HG02588 (cell line): ENCODE measurements at regions not wholly inside any gene's neighbourhood (a gene's known extent, or its start where the extent isn't known, plus 50 kb on each side); places are given as distances from the start of the nearest gene placed in this dataset.
"Not testable (repeated sequence)": the region's sequence is repeated elsewhere in the genome, so short reads cannot be mapped to it uniquely, and the experiment has no call there.

Experiments
- ATAC-seq: cut with Tn5 transposase; IDR thresholded peaks from one replicate; pipeline ENCODE4 v1.9.1; 2021; ENCODE audit warnings: mild to moderate bottlenecking, moderate library complexity; ENCODE audit not compliant: unreplicated experiment

DNA sequence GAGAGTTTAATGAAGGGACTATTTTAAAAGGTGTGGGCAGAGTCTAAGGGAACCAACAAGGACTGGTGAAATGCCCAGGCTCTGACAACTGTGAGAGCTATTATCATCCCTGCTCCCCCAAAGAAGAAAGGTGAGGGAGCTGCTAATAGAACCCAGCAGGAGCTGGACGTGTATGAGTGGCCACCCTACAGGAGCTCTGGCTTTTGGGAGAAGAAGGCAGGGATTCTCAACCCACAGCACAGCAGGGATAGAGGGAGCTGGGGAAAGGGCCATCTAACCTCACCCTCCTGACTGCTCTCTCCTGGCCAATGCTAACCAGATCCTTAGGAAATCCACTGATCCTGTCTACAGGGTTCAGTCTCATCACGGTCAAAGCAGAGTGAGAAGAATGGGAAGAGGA is 57.1 kb downstream of the GRIN2B start:
- ATAC-seq = no peak

DNA sequence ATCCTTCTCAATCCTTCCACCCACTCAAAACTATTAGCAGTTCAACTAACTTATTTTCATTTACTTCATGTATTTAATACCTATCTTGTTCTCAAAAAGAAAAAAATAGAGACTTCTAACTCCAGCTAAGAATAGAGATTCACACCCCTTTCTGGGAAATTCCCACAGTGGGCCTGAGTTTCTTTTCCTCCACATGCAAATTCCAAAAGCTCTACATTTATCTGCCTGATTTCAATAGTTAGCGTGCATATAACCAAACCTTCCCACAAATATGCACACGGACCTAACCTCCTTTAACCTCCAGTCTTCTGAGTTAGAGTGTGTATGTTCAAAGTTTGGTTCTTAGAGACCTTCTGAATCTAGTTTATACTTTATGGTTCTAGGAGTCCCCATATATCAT is 62.5 kb downstream of the GRIN2B start:
- no peak for ATAC-seq

DNA sequence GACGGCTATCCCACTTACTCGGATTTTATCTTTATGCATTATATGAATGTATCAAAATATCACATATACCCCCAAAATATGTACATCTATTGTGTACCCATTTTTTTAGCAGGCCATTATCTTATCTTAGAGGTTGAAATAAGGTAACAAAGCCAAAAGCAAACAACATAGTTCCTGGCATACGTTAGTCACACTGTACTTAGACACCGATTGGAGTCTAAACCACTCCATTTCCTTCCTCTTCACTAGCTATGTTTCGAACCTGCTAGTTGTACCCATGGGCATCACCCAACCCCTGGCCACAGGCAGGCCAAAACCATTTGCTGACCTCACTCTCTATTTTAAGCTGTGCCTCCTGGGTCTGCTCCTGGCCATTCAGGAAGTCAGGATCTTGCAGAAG is 66.3 kb downstream of the GRIN2B start:
- ATAC-seq = no peak

DNA sequence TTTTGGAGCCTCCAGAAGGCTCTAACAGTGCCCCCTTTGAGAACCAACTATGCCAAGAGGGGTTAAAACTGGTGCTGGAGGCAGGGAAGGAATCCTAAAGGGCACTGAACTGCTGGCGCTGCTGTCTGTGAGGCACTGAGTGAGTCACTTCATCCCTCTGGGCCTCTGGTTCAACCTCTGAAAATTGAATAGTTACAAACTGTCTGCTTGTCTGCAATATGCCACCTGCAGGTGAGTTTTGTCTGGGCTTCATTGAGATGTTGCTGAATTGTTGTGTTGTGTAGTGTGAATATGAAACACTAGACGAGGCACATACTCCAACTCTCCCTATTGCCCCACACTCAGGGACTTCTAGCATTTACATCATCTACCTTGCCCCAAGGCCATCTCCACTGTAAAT is 68.0 kb downstream of the GRIN2B start:
- ATAC-seq = no peak

DNA sequence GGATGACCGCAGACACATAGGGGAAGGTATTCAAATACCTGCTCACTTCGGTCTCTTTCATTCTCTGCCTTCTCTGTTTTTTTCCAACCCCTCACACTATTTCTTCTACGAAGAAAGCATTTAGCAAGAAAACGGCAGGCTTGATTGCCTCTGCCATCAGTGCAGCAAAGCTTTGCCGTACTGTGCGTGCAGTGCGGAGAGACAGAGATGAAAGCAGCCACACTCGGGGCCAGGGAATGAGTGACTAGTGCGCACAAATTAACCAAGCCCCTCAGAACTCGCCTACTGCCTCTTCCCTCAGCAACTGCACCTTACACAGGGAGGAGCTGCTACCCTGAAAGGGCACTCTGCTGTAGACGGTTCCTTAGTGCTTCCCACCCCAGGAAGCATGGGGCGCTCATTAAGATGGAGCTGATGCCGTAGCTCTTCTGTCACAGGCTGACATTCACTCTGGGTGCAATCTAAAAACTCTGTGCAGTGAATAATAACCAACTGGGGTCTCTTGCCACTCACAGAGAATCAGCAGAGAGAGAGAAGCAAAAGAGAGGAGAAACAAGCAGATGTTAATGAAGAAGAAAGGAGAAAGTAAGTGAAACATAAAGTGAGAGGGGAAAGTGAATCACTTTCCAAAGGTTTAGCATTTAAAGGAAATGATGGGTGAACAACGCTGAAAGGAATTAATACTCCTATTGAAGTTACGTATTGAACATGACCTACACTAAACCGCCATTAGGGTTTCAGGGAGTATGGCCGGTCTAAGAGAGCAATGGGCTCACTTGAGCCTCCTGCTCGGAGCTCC is 69.4 kb downstream of the GRIN2B start:
- ATAC-seq = no peak

DNA sequence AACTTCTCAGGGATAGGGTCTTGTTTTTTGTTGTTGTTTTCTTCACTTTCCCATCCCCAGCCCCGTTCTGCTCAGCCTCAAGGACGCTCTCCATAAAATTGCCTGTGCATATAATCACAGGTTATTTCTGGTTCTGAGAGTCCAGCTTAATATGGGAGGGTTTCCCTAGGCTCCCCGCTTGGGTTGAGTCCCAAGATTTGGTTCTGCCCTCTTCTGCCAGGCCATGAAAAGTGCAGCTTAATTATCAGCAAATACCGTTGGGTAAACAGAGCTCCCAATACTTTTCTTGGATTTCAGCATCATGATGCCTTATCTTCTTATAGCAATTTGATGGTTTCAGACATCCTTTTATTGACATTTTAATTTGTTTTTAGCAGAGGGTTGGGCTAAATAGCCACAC is 75.6 kb downstream of the GRIN2B start:
- no peak for ATAC-seq

DNA sequence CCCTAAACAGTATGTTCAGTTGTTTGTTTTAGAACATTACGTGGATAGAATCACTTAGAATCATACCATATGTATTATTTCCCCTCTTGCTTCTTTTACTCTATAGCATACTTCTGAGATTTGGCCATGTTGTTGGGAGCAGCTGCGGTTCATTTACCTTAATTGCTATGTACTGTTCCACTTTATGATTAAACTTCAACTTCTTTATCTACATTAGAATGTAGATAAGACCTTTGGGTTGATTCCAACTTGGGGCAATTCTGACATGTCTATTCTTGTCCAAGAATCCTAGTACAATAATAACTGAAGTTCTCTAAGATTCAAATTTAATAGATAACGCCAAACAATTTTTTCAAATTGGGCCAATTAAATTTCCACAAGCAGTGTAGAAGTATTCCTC is 80.7 kb downstream of the GRIN2B start:
- no peak for ATAC-seq

DNA sequence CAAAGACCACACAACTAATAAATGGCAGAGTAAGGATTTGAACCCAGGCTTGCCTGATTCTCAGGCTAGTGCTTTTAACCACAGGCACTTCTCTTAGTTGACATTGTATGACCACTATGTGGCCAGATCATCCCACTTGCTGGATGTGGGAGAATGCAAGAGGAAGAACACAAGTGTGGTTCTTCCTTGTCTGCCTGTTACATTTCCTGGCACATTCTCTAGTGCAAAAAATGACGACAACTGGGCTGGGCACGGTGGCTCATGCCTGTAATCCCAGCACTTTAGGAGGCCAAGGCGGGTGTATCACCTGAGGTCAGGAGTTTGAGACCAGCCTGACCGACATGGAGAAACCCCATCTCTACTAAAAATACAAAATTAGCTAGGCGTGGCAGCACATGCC is 83.0 kb downstream of the GRIN2B start:
- ATAC-seq = not testable (repeated sequence)

DNA sequence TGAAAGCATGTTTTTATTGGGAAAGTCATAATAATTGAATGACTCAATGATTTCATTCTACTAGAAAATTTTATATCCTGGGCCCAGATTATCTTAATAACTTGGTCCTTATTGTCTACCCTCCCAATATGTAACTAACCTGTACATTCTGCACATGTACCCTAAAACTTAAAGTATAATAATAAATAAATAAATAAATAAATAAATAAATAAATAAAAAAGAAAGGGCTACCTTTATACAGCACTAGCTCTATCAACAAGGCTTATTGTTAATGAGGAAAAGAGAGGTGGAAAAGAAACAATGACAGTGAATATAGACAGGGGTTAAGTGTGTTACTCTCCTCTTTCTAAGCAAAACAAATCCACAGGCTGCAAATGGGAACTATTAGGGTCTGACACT is 83.6 kb downstream of the GRIN2B start:
- ATAC-seq = no peak

DNA sequence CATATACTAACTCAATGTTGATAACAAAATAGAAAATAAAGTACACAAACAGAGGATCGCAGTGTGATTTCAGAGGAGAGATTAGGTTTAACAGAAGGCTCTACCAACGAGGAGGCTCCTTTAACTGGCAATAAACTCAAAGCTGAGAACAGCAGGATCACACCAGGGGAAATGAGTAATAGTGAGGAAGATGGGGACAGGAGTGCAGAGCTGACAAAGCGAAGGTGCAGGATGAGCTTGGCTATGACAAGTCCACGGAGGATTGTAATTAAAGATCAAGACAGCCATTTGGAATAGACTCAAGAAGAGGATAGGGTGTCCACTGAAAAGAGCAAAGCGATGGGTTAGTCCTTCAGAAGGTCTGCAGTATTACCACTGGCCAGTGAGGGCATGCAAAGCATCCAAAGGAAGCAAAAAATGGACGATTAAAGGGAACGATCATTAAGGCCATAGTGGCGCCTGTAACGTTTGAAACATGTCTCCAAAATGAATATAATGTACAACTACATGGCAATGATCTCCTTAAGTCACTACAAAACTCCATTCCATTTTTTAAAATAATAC is 85.3 kb downstream of the GRIN2B start:
- no peak for ATAC-seq

DNA sequence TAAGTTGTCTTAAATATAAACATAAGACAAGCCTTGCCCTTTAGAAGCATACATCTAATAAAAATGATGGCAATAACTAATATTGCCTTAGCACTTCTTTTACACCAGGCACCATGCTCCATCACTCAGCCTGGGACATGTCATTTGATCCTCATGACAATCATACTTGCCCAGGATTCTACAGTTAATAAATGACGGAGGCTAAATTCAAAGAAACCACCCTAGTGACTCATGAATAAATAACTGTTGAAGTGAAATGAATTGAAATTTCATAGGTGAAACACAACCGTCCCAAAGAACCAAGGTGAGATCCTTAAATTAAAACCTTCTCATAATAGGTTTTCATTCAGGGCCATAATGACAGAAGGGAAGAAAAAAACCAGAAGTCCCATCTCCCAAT is 89.5 kb downstream of the GRIN2B start:
- ATAC-seq = no peak

DNA sequence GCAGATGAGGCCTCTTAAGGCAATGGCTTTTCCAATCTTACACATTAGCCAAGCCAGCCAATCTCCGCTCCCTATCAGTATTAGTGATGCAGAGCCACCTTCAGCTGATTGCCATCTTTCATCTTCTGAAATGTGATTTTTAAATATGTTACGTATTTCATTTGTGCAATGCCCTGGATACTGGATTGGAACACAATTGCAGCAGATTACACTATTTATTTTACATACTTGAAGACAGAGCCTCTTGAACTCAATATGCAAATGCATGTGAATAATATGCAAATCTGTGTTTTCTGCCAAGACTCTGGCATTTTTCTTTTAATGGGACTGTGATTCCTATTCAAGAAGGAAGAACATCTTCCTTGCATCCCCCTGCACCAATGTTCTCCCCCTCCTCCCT is 90.5 kb downstream of the GRIN2B start:
- no peak for ATAC-seq

DNA sequence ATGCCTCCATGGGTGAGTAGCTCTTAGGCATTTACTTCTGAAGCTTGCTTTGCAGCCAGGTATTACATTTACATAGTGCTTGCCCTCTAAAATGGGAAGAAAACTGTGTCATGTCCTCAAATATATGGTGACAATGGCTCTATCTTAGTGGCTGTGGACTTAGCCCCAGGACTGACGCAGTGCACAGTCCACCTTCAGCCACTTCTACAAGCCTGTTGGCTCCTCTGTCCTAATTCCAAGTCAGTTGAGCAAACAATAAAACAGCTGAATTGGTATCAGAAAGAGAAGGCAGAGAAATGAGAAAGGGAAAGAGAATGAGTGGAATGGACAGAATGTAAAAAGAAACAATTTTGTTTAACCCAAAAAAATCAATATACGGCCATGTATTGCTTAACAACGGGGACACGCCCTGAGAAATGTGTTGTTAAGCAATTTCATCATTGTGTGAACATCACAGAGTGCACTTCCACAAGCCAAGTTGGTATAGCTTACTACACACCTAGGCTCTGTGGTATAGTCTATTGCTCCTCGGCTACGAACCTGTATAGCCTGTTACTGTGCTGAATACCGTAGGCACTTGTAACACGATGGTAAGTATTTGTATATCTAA is 93.5 kb downstream of the GRIN2B start:
- no peak for ATAC-seq

DNA sequence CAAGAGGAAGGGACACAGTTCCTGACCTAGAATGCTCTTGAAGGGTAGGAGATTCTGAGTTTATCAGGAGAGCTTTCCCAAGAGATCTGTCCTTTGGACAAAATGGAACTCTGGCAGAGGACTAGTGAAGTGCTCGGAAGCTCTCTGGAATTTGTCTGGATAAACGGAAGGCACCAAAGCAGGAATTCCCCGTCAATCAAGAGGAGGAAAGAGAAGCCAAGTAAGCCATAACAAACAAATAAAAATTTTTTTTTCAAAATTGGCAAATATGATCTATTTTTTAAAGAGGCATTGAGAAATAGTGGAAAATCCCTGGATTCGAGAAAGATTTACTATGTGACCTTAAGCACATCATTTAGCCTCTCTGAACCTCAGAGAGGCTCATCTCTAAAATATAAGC is 99.2 kb downstream of the GRIN2B start:
- ATAC-seq = no peak

DNA sequence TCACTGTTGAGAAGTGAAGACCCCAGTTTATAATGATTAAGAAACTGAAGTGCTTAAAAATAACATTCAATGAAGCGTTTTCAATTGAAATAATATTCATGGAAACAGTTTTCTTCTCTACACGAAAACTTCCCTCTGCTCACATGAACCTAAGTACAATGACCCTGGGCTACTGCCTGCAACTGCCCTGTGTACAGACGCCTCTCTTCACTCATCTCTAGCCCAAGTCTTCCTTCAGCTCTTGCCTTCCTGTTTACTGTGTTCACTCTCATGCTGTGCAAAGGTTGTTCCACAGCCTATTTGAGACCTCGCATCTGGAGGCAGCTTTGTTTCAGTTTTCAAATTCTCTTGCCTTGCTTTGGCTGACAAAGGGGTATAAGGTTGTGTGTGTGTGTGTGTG is 100.8 kb downstream of the GRIN2B start:
- ATAC-seq = no peak

DNA sequence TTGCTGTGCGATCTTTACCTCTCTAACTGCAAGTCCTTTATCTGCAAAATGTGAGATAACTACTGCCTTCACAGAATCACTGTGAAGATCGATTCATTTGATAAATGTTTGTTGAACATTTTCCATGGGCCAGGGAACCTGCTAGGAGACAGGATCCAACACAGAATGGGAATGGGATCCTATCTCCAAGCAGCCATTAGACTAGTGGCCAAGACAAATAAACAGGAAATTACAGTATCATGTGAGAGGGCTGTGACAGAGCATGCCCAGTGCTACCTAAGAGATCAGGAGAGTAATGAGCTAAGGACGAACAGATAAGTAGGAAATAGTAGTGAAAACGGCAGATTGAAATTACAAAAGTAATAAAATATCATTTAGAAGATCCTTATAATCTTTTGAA is 105.7 kb downstream of the GRIN2B start:
- no peak for ATAC-seq

DNA sequence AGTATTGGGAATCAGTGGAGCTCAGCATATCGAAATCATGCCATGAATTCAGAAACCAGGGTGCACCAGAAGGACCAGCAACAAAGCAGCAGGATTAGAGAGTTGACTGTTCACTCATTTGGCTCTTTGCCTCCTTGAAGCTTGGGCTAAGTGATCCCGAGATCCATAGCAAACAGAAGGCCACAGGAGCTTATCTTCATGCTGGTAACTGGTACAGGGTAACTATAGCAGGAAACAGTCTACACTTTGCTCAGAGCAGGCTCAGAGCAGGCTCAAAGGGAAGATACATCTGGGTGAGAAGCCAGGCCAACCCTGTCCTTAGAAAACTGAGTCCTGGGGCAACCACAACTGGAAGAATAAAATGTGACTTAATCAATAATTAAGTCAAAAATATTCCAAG is 111.1 kb downstream of the GRIN2B start:
- no peak for ATAC-seq

DNA sequence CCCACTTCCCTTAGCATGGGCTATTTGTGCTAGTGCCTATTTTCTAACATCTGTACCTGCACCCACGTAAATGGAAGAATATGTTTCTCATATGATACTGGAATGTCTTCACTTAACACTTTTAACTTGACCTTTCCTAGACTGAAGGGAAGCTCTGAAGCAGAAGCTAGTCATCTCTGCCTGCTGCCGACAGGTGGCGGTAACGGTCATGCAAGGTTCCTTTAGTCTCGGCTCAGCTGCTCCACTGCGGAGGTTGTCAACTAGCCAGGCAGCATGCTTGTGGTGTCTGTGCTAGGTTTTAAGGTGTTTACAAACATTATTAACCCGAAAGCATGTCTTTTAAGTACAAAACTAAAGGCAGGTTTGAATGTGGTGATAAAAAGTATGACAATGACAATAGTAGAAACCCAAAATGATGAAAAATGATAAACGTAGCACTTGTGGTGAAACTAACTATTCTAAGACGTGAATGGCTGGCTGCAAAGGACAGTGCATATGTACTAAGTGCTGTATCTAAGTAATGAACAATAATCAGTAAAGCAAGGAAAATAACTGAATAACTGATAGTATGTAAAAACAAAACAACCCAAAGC is 117.2 kb downstream of the GRIN2B start:
- ATAC-seq = peak; percentile 88

DNA sequence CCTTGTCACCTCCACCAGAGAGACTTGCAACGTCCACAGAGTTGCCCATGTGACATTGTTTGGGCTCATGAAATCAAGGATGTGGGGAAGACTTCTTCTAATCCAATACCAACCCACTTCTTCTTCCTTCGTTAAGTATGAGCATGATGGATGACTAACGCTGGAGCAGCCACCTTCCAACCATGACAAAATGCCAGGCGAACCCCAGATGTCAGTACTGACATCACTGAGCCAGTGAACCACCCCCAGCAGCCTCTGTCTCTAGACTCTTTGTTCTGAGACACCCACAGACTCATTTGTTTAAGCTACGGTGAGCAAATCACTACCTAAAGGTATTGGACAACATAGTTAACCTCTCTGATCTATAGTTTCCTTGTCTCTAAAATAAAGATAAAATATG is 123.7 kb downstream of the GRIN2B start:
- ATAC-seq = no peak

DNA sequence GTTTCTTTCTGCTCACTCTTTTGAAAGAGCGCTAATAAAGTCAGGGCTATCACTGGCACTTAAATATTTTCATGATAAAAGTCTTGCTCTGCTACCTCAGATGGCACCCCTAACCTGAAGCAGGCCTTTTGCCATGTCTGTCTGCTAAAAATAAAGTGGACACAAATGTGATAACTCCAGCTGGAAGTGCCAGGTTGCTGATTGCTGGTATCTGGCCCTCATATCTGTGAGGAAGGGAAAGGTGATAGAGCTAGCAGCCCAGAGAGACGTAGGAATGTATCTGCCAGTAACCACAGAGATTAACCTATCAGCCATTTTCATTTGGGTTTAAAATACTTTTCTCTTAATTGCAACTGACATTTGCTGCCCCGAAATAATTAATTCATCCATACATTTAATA is 127.9 kb downstream of the GRIN2B start:
- ATAC-seq = no peak

DNA sequence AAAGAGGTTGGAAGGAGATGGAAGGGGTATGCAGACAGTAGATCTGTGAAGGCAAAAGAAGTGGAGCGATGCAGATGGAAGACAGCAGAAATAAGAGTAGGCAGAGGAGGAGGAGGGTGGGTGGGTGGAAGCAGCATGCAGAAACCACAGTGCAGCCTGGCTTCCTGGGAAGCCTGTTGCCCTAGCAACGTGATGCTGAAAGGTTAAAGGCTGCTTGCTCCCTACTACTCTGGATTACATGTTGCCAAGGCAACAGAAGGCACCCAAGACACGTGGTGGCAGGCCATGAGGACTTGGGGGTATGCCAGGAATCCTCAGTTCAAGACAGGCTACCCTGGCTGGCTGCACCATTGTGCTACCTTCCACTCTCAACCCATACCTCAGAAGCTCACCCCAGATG is 129.6 kb downstream of the GRIN2B start:
- no peak for ATAC-seq

DNA sequence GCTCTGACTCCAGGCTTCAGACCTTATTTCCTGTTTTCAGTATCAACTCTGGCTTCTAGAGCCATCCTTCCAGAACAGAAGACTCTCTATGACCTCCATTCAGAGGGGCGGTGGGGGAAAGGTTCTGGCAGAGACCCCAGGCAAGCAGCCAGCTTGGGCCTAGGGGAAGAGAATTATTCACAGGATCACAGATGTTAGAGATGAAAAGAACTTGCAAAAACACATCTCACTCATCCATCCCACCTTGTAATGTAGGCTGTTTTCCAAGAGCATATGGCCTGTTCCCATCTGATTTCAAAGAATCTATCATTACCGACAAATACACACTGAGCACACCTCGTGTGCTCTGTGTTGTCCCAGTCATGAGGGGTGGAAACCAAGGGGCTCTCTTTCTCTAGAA is 131.9 kb downstream of the GRIN2B start:
- ATAC-seq = no peak
